PC-9 (cell line): ENCODE measurements at regions not wholly inside any gene's neighbourhood (a gene's known extent, or its start where the extent isn't known, plus 50 kb on each side); places are given as distances from the start of the nearest gene placed in this dataset.

Experiments used
- BruUV-seq: library from RNA; stranded (reverse); fragments of 400-500 nt; replicated peaks from 2 replicates; lab custom pipeline; 2021; lab: Mats Ljungman, UMichigan
- CTCF ChIA-PET: fragments of 300-600 bp; sonication (Branson Sonifier 250); formaldehyde crosslinking; loops from one replicate; lab custom pipeline; 2022; ENCODE audit warnings: antibody characterized with exemption; lab: Charles Lee
- POLR2A ChIA-PET: fragments of 300-600 bp; sonication (Branson Sonifier 250); formaldehyde crosslinking; loops from one replicate; lab custom pipeline; 2022; ENCODE audit warnings: antibody characterized with exemption; ENCODE audit not compliant: unreplicated experiment; lab: Charles Lee
- DNase-seq, 2 experiments: peaks; one replicate each; pipeline versions ENCODE4 v3.0.0 to v3.0.0-alpha.2; 2015 to 2022; ENCODE audit warnings: mixed read lengths in 1 of 2
- H2AFZ ChIP-seq: fragments of 200-600 bp; sonication (generic); 2 replicates; pipeline ENCODE4 v1.8.1; 2017; ENCODE audit warnings: antibody characterized with exemption
- H3F3A ChIP-seq: fragments of 200-600 bp; sonication (generic); 2 replicates; pipeline ENCODE4 v1.8.1; 2017; ENCODE audit warnings: antibody characterized with exemption, mild to moderate bottlenecking, low read depth; ENCODE audit not compliant: insufficient read depth
- H3K27ac ChIP-seq: fragments of 200-600 bp; sonication (generic); 2 replicates; pipeline ENCODE4 v1.6.1; 2016; ENCODE audit warnings: mixed run types
- H3K27me3 ChIP-seq: fragments of 200-600 bp; sonication (generic); 2 replicates; pipeline ENCODE4 v1.6.1; 2016; ENCODE audit warnings: low read depth, mixed run types; ENCODE audit not compliant: insufficient read depth
- H3K36me3 ChIP-seq: fragments of 200-600 bp; sonication (generic); 2 replicates; pipeline ENCODE4 v1.6.1; 2016; ENCODE audit warnings: low read depth, mixed run types
- H3K4me1 ChIP-seq: fragments of 200-600 bp; sonication (generic); replicated peaks from 2 replicates; pipeline ENCODE4 v1.6.1; 2016; ENCODE audit warnings: mixed run types; ENCODE audit not compliant: insufficient read depth
- H3K4me2 ChIP-seq: fragments of 200-600 bp; sonication (generic); 2 replicates; pipeline ENCODE4 v1.6.1; 2017; ENCODE audit warnings: mixed run types
- H3K4me3 ChIP-seq: fragments of 200-600 bp; sonication (generic); 2 replicates; pipeline ENCODE4 v1.6.1; 2016; ENCODE audit warnings: mixed run types
- H3K79me2 ChIP-seq: fragments of 200-600 bp; sonication (generic); 2 replicates; pipeline ENCODE4 v1.6.1; 2017; ENCODE audit warnings: low read depth, mixed run types
- H3K9me2 ChIP-seq: fragments of 200-600 bp; sonication (generic); 2 replicates; pipeline ENCODE4 v1.8.1; 2017; ENCODE audit warnings: mild to moderate bottlenecking; ENCODE audit not compliant: insufficient read depth
- H3K9me3 ChIP-seq: fragments of 200-600 bp; sonication (generic); 2 replicates; pipeline ENCODE4 v1.8.1; 2016; ENCODE audit warnings: low read depth; ENCODE audit not compliant: insufficient read depth
- H4K20me1 ChIP-seq: fragments of 200-600 bp; sonication (generic); 2 replicates; pipeline ENCODE4 v1.8.1; 2017; ENCODE audit not compliant: insufficient read depth
- EZH2 ChIP-seq: fragments of 200-600 bp; sonication (generic); IDR thresholded peaks from 2 replicates; pipeline ENCODE4 v1.8.0; 2017; ENCODE audit warnings: antibody characterized with exemption, low read depth
- intact Hi-C: fragments of 100-400 bp; cut with micrococcal nuclease; formaldehyde crosslinking; loops from one replicate; pipeline ENCODE4 v1.10.0; 2022; ENCODE audit not compliant: unreplicated experiment
- TF ChIP-seq, protein P1 (sequence below): fragments of 200-600 bp; sonication (generic); conservative IDR thresholded peaks from 2 replicates; pipeline ENCODE4 v1.6.1; 2017; ENCODE audit warnings: mixed run types, antibody characterized with exemption, mild to moderate bottlenecking, moderate library complexity

DNA sequence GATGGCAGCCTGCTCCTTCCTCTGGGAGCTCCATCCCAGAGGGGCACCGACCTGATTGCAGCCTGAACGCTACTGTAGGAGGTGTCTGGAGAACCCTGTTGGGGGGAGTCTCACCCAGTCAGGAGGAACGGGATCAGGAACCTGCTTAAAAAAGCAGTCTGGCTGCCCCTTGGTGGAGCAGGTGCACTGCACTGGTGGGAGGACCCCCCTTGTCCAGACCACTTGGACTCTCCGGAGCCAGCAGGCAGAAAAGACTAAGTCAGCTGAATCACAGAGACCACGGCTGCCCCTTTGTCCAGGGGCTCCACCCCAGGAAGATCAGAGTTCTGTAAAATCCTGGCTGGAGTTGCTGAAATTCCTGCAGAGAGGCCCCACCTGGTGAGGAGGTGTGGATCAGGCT lies 67.3 kb upstream of the MAGEB18 start:
- CTCF ChIA-PET, result no interaction called here
- Histone ChIP-seq H3K9me3 (no peaks in the 10 kb centered on the region), H3K4me1 (no peaks in the 10 kb centered on the region), H3K4me2 (no peak overlapping the region), H3K27me3 (no peaks in the 10 kb centered on the region), H3K9me2 (no peaks in the 10 kb centered on the region), H2AFZ (no peak overlapping the region), H3K79me2 (no peaks in the 10 kb centered on the region), H3F3A (no peaks in the 10 kb centered on the region), H3K36me3 (no peaks in the 10 kb centered on the region), H3K4me3 (no peak overlapping the region), H4K20me1 (no peaks in the 10 kb centered on the region), H3K27ac (no peak overlapping the region)
- POLR2A ChIA-PET, result no interaction called here
- intact Hi-C loops, result no loop called here
- no peak for DNase-seq
- TF ChIP-seq EZH2, result no peak
- TF ChIP-seq, protein P1, sequence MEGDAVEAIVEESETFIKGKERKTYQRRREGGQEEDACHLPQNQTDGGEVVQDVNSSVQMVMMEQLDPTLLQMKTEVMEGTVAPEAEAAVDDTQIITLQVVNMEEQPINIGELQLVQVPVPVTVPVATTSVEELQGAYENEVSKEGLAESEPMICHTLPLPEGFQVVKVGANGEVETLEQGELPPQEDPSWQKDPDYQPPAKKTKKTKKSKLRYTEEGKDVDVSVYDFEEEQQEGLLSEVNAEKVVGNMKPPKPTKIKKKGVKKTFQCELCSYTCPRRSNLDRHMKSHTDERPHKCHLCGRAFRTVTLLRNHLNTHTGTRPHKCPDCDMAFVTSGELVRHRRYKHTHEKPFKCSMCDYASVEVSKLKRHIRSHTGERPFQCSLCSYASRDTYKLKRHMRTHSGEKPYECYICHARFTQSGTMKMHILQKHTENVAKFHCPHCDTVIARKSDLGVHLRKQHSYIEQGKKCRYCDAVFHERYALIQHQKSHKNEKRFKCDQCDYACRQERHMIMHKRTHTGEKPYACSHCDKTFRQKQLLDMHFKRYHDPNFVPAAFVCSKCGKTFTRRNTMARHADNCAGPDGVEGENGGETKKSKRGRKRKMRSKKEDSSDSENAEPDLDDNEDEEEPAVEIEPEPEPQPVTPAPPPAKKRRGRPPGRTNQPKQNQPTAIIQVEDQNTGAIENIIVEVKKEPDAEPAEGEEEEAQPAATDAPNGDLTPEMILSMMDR, result no peak
- no TSS peak for BruUV-seq

DNA sequence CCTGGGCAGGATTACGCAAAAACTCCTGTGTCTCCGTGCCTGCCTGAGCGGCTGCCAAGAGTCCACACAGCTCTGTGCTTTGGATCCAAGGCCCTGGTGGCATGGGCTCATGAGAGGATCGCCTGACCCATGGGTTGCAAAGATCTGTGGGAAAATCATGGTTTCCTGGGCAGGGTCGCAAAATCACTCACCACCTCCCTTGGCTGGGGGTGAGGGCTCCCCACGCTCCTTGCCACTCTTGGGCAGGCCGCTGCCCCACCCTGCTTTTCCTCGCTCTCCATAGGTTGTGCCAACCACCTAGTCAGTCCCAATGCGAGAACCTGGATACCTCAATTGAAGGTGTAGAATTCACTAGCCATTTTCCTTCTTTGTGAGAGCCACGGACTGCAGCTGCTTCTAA lies 66.5 kb upstream of the MAGEB18 start:
- no peaks in the 10 kb centered on the region for H3F3A ChIP-seq
- ChIA-PET POLR2A (no interaction called here), CTCF (no interaction called here)
- no peak overlapping the region for H3K27ac ChIP-seq
- BruUV-seq, result no TSS peak
- H3K9me3 ChIP-seq, result no peaks in the 10 kb centered on the region
- H3K27me3 ChIP-seq, result no peaks in the 10 kb centered on the region
- no peak overlapping the region for H3K4me3 ChIP-seq
- intact Hi-C loops, result no loop called here
- TF ChIP-seq, protein P1, result no peak
- no peak for TF ChIP-seq EZH2
- no peaks in the 10 kb centered on the region for H3K4me1 ChIP-seq
- H3K79me2 ChIP-seq, result no peaks in the 10 kb centered on the region
- no peaks in the 10 kb centered on the region for H4K20me1 ChIP-seq
- H3K9me2 ChIP-seq, result no peaks in the 10 kb centered on the region
- H3K36me3 ChIP-seq, result no peaks in the 10 kb centered on the region
- H3K4me2 ChIP-seq, result no peak overlapping the region
- H2AFZ ChIP-seq, result no peak overlapping the region
- DNase-seq, result no peak

DNA sequence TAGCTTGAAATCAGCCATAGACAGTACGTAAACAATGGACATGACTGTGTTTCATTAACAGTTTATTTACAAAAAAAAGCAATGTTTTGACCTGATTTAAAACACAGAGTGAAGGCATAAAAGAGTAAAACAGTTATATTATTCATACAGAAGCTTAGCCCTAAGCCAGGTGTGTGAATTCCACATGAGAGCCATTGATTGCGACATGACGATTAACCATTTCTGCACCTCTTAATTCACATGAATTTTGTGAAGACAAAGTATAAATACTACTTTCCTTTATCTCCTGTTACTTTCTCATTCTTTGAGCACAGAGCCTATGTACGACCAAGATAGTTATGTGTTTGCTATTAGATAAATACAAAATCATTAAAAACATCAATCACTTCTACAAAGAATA lies 55.0 kb upstream of the MAGEB18 start:
- Histone ChIP-seq H3F3A (peaks cover 7% of the 10 kb centered on the region; the same call in 1 of the 2 replicates), H3K36me3 (no peaks in the 10 kb centered on the region), H3K4me3 (no peak overlapping the region), H3K27ac (no peak overlapping the region), H3K9me3 (no peaks in the 10 kb centered on the region), H4K20me1 (no peaks in the 10 kb centered on the region), H3K9me2 (no peaks in the 10 kb centered on the region), H3K27me3 (no peaks in the 10 kb centered on the region), H3K4me1 (no peaks in the 10 kb centered on the region), H3K4me2 (no peak overlapping the region), H3K79me2 (no peaks in the 10 kb centered on the region), H2AFZ (no peak overlapping the region)
- BruUV-seq, result no TSS peak
- intact Hi-C loops, result no loop called here
- TF ChIP-seq EZH2, result no peak
- TF ChIP-seq, protein P1, result no peak
- ChIA-PET POLR2A (no interaction called here), CTCF (no interaction called here)
- DNase-seq, result no peak
